GM18870 (cell line): ENCODE measurements at regions not wholly inside any gene's neighbourhood (a gene's known extent, or its start where the extent isn't known, plus 50 kb on each side); places are given as distances from the start of the nearest gene placed in this dataset.
"Not testable (repeated sequence)": the region's sequence is repeated elsewhere in the genome, so short reads cannot be mapped to it uniquely, and the experiment has no call there.

Experiments
- ATAC-seq: cut with Tn5 transposase; IDR thresholded peaks from one replicate; pipeline ENCODE4 v1.9.1; 2021; ENCODE audit warnings: moderate library complexity; ENCODE audit not compliant: unreplicated experiment

- no peak for ATAC-seq
Observed at GRCh38 chr10:64288404-64288803, 767.2 kb downstream of the REEP3 start.

- no peak for ATAC-seq
Observed at GRCh38 chr10:64303566-64303965, 782.4 kb downstream of the REEP3 start.

DNA sequence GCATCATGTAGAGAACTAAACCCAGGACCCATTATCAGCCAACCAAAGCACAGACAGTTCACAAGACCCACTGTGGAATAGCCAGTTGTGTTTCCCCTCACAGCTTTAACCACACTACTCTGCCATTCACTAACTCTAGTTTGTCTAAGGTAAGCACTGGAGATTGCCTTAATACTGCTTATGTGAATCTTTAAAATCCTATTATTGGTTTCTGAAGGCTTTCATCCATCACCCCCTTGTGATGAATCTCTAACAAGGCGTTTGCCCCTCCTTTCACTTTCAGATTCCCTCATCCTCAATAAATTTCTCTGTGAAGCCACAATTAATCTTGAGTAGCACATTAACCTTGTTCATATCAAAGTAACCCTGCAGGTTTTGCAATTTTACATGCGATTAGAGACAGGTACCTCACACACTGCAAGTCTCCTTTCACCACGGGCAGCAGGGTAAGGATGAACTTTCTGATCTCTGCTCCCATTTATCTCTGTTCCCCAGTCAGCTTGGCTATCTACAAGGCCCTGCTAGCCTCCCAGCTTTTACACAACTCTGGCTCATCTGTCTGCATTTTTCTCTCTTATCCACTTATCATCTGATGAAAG is 785.6 kb downstream of the REEP3 start:
- ATAC-seq, result no peak

DNA sequence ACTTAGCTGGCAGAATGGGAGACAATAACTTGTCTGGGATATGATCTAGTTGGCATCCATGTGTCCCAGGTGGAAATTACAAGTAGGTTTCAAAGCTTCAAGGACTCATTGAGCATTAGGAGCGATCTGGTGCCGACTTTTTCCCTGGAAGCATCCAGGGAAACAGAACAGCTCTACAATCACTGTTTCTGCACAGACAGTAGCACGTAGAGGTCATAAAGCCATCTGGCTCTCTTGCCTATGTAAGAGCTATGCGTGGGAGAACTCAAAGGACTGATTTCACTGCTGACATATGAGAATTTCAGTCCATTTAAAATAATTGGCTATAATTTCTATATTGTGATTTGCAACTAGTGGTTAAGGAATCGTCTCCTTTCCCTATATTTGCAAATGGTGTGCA is 791.7 kb downstream of the REEP3 start:
- no peak for ATAC-seq

GRCh38 chr10:64313967-64314366 is 792.8 kb downstream of the REEP3 start:
- no peak for ATAC-seq

DNA sequence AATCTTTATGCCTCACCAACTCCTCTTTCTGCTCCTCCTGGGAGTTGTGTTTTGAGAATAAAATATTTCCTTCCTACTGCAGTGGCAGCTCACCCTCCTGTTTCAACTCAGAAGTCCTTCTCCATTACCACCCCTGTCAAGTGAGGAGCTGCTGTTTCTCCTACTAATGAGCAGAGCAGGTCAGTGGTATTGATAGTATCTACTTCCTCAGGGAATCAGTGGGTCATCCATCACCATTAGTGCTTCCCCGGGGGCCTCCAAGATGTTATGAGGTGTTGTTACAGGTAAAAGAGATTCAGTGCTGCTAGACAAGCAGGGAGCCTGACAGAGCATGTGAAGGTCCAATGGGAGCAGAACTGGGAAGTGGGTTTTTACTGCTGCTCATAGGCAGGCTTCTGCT is 795.2 kb downstream of the REEP3 start:
- ATAC-seq, result no peak

GRCh38 chr10:64316833-64317232 is 795.6 kb downstream of the REEP3 start:
- no peak for ATAC-seq

DNA sequence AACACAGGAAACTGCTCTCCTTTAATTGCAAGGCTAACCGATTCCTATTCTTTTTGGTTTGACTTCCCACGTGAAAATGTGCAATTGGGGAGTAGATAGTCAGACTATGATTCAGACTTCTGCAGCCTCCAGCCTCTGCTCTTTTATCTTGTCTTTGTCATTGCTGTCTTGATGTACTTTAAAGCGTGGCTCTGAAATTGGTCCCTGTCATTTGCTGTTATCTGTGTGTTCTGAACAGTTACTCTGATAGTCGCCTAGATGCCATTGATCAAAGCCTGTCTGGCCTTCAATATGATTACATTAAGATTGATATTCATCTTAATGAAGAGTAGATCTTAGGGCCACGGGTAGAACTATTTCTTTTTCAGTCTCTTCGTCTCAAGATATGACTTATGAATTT is 799.2 kb downstream of the REEP3 start:
- no peak for ATAC-seq

DNA sequence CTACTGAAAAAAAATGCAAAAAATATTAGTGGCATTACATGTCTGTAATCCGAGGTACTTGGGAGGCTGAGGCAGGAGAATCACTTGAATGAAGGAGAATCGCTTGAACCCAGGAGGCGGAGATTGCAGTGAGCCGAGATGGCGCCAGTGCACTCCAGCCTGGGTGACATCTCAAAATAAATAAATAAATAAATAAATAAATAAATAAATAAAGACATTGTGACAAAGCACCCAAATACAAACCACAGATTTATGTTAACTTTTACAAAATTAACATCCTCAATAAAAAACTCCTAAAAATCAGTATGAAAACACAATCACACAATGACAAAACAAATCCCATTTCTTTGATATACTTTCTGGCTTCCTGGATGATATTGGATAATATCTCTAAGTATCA is 808.3 kb downstream of the REEP3 start:
- ATAC-seq, result no peak

DNA sequence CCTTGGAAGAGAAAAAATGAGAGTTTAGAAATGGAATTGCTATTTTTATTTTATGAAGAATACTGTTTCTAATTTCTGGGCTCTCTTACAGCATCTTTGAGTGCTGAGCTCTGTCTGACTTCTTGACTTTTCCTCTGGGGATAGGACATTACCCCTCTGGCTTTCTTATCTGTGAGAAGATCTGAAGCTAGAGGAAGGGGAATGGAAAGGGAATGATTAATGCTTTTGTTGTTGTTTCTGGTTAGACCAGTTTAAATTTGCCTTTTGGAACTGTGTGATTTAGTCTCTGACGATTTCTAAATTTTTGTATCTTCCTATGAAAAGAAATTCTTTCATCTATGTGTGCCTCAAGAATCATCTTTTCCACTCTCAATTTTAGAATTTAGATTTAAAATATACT is 811.4 kb downstream of the REEP3 start:
- ATAC-seq, result no peak

DNA sequence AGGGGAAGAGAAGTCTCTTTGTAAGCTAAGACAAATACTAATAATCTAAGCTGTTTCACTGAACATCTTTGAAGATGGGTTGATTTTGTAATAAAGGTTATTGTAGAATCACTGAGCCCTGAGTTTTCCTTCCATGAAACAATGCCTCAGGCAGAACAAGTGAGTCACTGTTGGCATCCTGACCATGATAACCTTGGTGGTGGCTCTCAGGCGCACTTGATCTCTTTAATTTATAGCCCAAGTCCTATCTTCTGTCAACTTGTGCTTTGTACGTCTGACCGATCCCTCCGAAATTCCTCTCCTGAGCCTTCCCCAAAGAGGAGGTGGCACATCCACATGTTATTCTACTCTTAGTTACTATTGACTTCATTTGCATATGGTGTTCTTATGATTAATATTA is 812.9 kb downstream of the REEP3 start:
- no peak for ATAC-seq

- ATAC-seq, result no peak
Observed at GRCh38 chr10:64344211-64344610, 823.0 kb downstream of the REEP3 start.

DNA sequence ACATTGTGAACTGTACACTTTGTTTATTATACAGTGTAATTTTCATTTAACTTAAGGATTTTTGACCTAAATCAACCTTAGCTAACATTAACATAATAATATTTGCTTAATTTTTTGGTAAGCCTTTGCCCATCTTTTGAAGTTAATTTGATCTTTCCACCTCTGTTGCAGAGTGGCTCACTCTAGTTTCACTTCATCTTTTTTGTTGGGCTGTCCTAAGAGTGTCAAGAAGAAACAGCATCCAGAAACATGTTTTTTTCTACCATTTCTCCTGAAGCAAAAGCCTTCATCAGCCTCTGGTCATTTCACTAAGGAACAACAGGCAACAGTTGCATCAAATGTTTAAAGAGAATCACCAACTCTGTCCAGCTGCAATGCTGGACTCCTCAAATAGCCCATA is 824.7 kb downstream of the REEP3 start:
- ATAC-seq, result no peak

DNA sequence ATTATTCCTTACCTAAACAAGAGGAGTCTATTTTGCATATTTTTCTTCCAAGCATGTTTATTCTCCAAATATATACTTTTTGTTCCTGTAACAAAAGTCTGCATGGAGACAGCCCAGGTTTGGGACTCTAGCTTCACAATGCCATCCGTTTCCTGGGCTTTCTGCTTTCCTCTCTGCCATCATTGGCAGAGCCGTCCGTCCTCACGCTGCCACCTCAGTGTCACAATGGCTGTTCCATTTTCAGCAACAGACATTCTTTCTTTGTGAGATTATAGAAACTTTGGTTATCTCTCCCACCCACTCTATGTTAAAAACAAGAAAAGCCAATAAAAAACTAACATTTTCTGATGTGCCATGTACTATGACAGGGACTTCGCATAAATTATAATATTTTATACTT is 825.2 kb downstream of the REEP3 start:
- ATAC-seq, result no peak

DNA sequence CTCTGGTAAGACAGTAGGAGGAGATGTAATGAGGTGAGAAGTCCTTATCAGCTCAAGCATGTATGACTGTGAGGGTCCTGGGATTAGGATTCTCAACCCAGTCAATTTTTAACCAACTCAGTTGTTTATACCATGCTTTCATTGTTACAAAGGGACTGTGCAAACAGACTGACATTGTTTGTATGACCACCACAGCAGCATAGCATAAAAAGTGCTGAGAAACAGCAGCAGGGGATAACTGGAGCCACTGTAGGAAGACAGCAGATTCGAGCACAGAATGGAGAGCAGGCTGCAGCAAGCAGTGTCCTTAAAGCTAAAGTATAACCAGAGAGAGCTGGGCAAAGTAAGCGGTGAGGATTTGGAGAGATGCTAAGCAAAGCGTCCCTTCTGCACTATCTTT is 829.5 kb downstream of the REEP3 start:
- ATAC-seq, result no peak

- no peak for ATAC-seq
Observed at GRCh38 chr10:64358907-64359306, 837.7 kb downstream of the REEP3 start.

DNA sequence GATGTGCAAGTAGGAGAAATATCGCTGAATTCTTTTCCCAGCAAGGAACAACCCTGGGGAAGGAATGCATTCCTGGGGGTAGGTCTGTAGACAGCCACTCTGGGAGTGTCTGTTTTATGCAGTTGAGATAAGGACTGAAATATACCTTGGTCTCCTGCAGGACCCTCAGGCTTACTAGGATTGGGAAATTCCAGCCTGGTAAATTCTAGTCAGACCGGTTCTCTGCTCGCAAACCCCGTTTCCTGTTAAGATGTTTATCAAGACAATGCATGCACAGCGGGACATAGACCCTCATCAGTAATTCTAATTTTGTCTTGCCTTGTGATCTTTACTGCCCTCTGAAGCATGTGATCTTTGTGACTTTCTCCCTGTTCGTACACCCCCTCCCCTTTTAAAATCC is 839.0 kb downstream of the REEP3 start:
- not testable (repeated sequence) for ATAC-seq

DNA sequence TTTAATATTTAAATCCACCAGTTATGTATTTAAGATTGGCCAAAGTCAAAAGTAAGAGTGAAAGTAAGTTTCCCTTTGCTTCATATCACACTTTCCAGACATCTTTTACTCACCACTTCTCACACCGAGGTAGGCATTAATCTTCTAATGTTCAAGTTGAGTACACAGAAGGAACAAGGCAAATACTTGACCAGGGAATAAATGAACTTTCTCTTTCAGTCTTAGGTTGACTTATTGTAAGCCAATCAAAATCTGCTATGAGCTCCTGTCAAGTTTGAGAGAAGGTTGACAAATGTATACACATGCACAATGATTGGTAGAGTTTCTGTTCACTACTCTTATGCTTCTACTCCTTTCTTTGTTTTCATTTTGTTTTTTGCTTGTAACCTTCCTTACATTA is 842.5 kb downstream of the REEP3 start:
- ATAC-seq, result no peak

DNA sequence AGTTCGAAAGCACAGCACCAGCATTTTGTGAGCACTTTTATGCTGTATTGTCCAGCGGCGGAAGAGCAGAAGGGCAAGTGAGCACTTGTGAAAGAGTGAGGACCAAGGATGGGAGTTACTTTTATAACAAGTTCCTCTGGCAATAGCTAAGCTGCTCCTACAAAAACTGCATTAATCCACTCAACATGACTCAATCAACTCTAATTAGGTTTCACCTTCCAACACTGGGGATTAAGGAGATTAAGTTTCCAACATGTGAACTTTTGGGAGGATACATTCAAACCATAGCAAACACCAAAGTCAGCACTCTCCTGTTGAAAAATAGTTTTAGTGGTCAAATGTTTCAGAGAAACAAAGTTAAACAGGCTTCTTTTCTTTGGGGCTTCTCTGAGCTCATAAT is 844.5 kb downstream of the REEP3 start:
- no peak for ATAC-seq

- no peak for ATAC-seq
Observed at GRCh38 chr10:64368298-64368697, 847.1 kb downstream of the REEP3 start.

GRCh38 chr10:64369885-64370773 is 848.9 kb downstream of the REEP3 start:
- no peak for ATAC-seq

- ATAC-seq, result no peak
Observed at GRCh38 chr10:64374346-64374745, 853.1 kb downstream of the REEP3 start.

DNA sequence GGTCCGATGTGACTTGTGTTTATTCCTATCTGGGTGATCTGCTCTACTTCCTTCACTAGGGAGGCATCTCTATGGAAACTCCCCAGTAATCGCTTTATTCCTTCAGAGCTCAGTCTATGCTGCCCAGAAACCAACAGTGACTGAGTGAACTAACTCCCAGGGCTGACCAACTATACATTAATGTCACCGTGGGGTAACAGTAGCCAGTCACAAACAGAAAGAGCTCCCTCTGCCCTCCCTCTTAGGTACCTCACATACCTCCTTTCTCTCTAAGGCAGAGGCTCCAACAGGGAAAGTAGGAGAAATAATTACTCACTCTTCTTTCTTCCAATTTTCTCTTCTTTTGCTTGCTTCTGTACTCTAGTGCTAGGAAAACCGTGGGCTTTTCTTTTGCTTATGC is 855.0 kb downstream of the REEP3 start:
- ATAC-seq, result no peak
